SK-N-SH (cell line): ENCODE measurements at regions not wholly inside any gene's neighbourhood (a gene's known extent, or its start where the extent isn't known, plus 50 kb on each side); places are given as distances from the start of the nearest gene placed in this dataset.

Source experiments
- CTCF ChIA-PET: fragments of 300-600, 350-600 bp; formaldehyde crosslinking; extraction: SDS; loops from one replicate; lab custom pipeline; 2021; lab: Yijun Ruan, JAX
- POLR2A ChIA-PET: fragments of 350-600 bp; sonication (Branson Sonifier 250); formaldehyde crosslinking; extraction: SDS; loops from one replicate; lab custom pipeline; 2020; ENCODE audit warnings: antibody characterized with exemption, inconsistent platforms; lab: Yijun Ruan, JAX
- DNase-seq: peaks from one replicate; pipeline ENCODE4 v3.0.0; 2012
- H2AFZ ChIP-seq: fragments of 200-600 bp; sonication (generic); 2 replicates; pipeline ENCODE4 v1.8.1; 2016; ENCODE audit warnings: antibody characterized with exemption, mild to moderate bottlenecking, low read depth
- H3F3A ChIP-seq: fragments of 200-600 bp; sonication (generic); replicated peaks from 2 replicates; pipeline ENCODE3; 2016; ENCODE audit warnings: antibody characterized with exemption, mild to moderate bottlenecking; ENCODE audit not compliant: insufficient read depth
- H3K27ac ChIP-seq, 2 experiments: fragments of 200-500 bp in 1 of 2; fragments of 200-600 bp in 1 of 2; sonication (Bioruptor generic) in 1 of 2; sonication (generic), shearing (Covaris generic) in 1 of 2; 2 replicates each; pipeline versions ENCODE4 v1.5.1 to v1.6.1; 2014 to 2016; ENCODE audit warnings: low read depth in 2 of 2, inconsistent platforms in 1 of 2, low read length in 1 of 2, mild to moderate bottlenecking in 1 of 2, mixed read lengths in 1 of 2
- H3K27me3 ChIP-seq: fragments of 200-600 bp; sonication (generic), shearing (Covaris generic); 2 replicates; pipeline ENCODE4 v1.6.1; 2016; ENCODE audit warnings: mixed run types; ENCODE audit not compliant: insufficient read depth
- H3K36me3 ChIP-seq, 2 experiments: fragments of 200-500 bp in 1 of 2; fragments of 200-600 bp in 1 of 2; sonication (Bioruptor generic) in 1 of 2; sonication (generic) in 1 of 2; replicated peaks in 1 of 2; 2 replicates each; pipeline versions ENCODE3 to v1.5.1; 2014 to 2016; ENCODE audit warnings: low read length in 1 of 2, mild to moderate bottlenecking in 1 of 2; ENCODE audit not compliant: insufficient read depth in 2 of 2, control insufficient read depth in 1 of 2
- H3K4me1 ChIP-seq, 2 experiments: fragments of 200-500 bp in 1 of 2; fragments of 200-600 bp in 1 of 2; sonication (Bioruptor generic) in 1 of 2; sonication (generic), shearing (Covaris generic) in 1 of 2; 2 replicates each; pipeline versions ENCODE4 v1.5.1 to v1.6.1; 2014 to 2016; ENCODE audit warnings: low read depth in 1 of 2, low read length in 1 of 2, mixed run types in 1 of 2; ENCODE audit not compliant: insufficient read depth in 2 of 2, control insufficient read depth in 1 of 2
- H3K4me2 ChIP-seq: fragments of 200-600 bp; sonication (generic), shearing (Covaris generic); 2 replicates; pipeline ENCODE4 v1.6.1; 2017; ENCODE audit warnings: mixed run types
- H3K4me3 ChIP-seq, 2 experiments: fragments of 200-500 bp in 1 of 2; fragments of 200-600 bp in 1 of 2; sonication (Bioruptor generic) in 1 of 2; sonication (generic), shearing (Covaris generic) in 1 of 2; 2 replicates each; pipeline versions ENCODE4 v1.5.1 to v1.8.1; 2014 to 2016; ENCODE audit warnings: low read depth in 2 of 2, inconsistent platforms in 1 of 2, low read length in 1 of 2, mild to moderate bottlenecking in 1 of 2, mixed read lengths in 1 of 2, moderate library complexity in 1 of 2
- H3K79me2 ChIP-seq: fragments of 200-600 bp; sonication (generic); 2 replicates; pipeline ENCODE4 v1.8.1; 2017; ENCODE audit warnings: mild to moderate bottlenecking; ENCODE audit not compliant: insufficient read depth
- H3K9ac ChIP-seq: fragments of 200-600 bp; sonication (generic); 2 replicates; pipeline ENCODE4 v1.6.1; 2017; ENCODE audit warnings: mixed run types
- H3K9me2 ChIP-seq: fragments of 200-600 bp; sonication (generic); 2 replicates; pipeline ENCODE4 v1.6.1; 2017; ENCODE audit warnings: mixed run types
- H3K9me3 ChIP-seq: fragments of 200-600 bp; sonication (generic); 2 replicates; pipeline ENCODE4 v1.6.1; 2017; ENCODE audit warnings: mixed run types, mild to moderate bottlenecking, moderate library complexity
- H4K20me1 ChIP-seq: fragments of 200-600 bp; sonication (generic); 2 replicates; pipeline ENCODE4 v1.6.1; 2017; ENCODE audit warnings: mild to moderate bottlenecking, mixed run types; ENCODE audit not compliant: insufficient read depth
- CHD2 ChIP-seq: fragments of 150-350 bp; IDR thresholded peaks from 2 replicates; pipeline ENCODE4 v1.6.1; 2018; ENCODE audit warnings: low read length; ENCODE audit not compliant: partially characterized antibody
- CTCF ChIP-seq: fragments of 200-600 bp; sonication (generic); IDR thresholded peaks from 2 replicates; pipeline ENCODE4 v1.6.1; 2017; ENCODE audit warnings: antibody characterized with exemption, mild to moderate bottlenecking, moderate library complexity
- ELF1 ChIP-seq: IDR thresholded peaks from 2 replicates; pipeline ENCODE4 v1.4.0; 2012
- EP300 ChIP-seq, 2 experiments: IDR thresholded peaks; 2 replicates each; pipeline versions ENCODE4 v1.4.0 to v1.6.1; 2012; ENCODE audit warnings: borderline replicate concordance in 1 of 2, low read depth in 1 of 2, low read length in 1 of 2
- FOSL2 ChIP-seq: IDR thresholded peaks from 2 replicates; pipeline ENCODE4 v1.4.0; 2012; ENCODE audit warnings: low read depth, mild to moderate bottlenecking, moderate library complexity, borderline replicate concordance
- FOXM1 ChIP-seq: IDR thresholded peaks from 2 replicates; pipeline ENCODE4 v1.4.0; 2012; ENCODE audit warnings: low read depth, mild to moderate bottlenecking
- GABPA ChIP-seq: IDR thresholded peaks from 2 replicates; pipeline ENCODE4 v1.4.0; 2012; ENCODE audit warnings: low read depth, mild to moderate bottlenecking
- IRF3 ChIP-seq: fragments of 150-350 bp; IDR thresholded peaks from 2 replicates; pipeline ENCODE4 v1.6.1; 2016; ENCODE audit warnings: mild to moderate bottlenecking, low read depth, low read length
- JUND ChIP-seq: IDR thresholded peaks from 2 replicates; pipeline ENCODE4 v1.4.0; 2012
- MEF2A ChIP-seq: IDR thresholded peaks from 2 replicates; pipeline ENCODE4 v1.4.0; 2012; ENCODE audit warnings: low read depth, borderline replicate concordance
- MXI1 ChIP-seq: IDR thresholded peaks from 2 replicates; pipeline ENCODE4 v1.6.1; 2012; ENCODE audit warnings: mild to moderate bottlenecking, low read depth, low read length, improper control_type of control experiment
- NFIC ChIP-seq: IDR thresholded peaks from 2 replicates; pipeline ENCODE4 v1.4.0; 2012; ENCODE audit warnings: borderline replicate concordance
- PBX3 ChIP-seq: IDR thresholded peaks from 2 replicates; pipeline ENCODE4; 2012
- RFX5 ChIP-seq: IDR thresholded peaks from 2 replicates; pipeline ENCODE4 v1.6.1; 2012; ENCODE audit warnings: mild to moderate bottlenecking, improper control_type of control experiment, low read length
- SMC3 ChIP-seq: IDR thresholded peaks from 2 replicates; pipeline ENCODE4 v1.6.1; 2012; ENCODE audit warnings: low read depth, low read length, improper control_type of control experiment
- TAF1 ChIP-seq: IDR thresholded peaks from 2 replicates; pipeline ENCODE4 v1.6.1; 2012; ENCODE audit warnings: low read depth, mild to moderate bottlenecking, low read length, moderate library complexity, borderline replicate concordance
- TEAD4 ChIP-seq: IDR thresholded peaks from 2 replicates; pipeline ENCODE4 v1.4.0; 2012; ENCODE audit warnings: mild to moderate bottlenecking, borderline replicate concordance; ENCODE audit not compliant: insufficient read depth
- USF2 ChIP-seq: fragments of 150-350 bp; IDR thresholded peaks from 2 replicates; pipeline ENCODE4 v1.6.1; 2017; ENCODE audit warnings: antibody characterized with exemption, low read length, low read depth, borderline replicate concordance
- YY1 ChIP-seq: IDR thresholded peaks from 2 replicates; pipeline ENCODE4 v1.4.0; 2012; ENCODE audit warnings: low read depth, mild to moderate bottlenecking
- WGBS: methylation state at CpG from one replicate; pipeline ENCODE4 v1.1.6; 2017; ENCODE audit warnings: low lambda C conversion rate; 5-methylcytosine and 5-hydroxymethylcytosine counted together

GRCh38 chr12:28987538-28988324 lies 161.3 kb upstream of the FAR2 start:
- ChIA-PET POLR2A (interaction anchor here (0.6 kb wide), 1 partner anchor 12 kb away, joined by 3 read pairs; no protein-coding TSS in a partner anchor), CTCF (no interaction called here)
- H3K79me2 ChIP-seq, result no peaks in the 10 kb centered on the region
- no peaks in the 10 kb centered on the region for H4K20me1 ChIP-seq
- H3K27ac ChIP-seq, result no peak overlapping the region
- no peak overlapping the region for H3K4me2 ChIP-seq
- no peak for DNase-seq
- H3F3A ChIP-seq, result no peaks in the 10 kb centered on the region
- no peaks in the 10 kb centered on the region for H3K27me3 ChIP-seq
- no peaks in the 10 kb centered on the region for H3K9me2 ChIP-seq
- H3K9me3 ChIP-seq, result no peaks in the 10 kb centered on the region
- no peak overlapping the region for H3K4me3 ChIP-seq
- WGBS, result 59% methylated on average over 5 of the region's 5 CpGs
- no peaks in the 10 kb centered on the region for H3K4me1 ChIP-seq
- no peak overlapping the region for H2AFZ ChIP-seq
- TF ChIP-seq FOSL2 (no peak), MXI1 (no peak), NFIC (no peak), TAF1 (no peak), SMC3 (no peak), ELF1 (no peak), GABPA (no peak), CTCF (no peak), CHD2 (no peak), USF2 (no peak), PBX3 (no peak), YY1 (no peak), IRF3 (no peak), TEAD4 (no peak), RFX5 (no peak), JUND (no peak), EP300 (IDR thresholded peaks at IDR 0.05; ENCODE audit: borderline replicate concordance in 1 of 2, low read depth in 1 of 2, low read length in 1 of 2) (no peak), MEF2A (no peak), FOXM1 (no peak)
- H3K9ac ChIP-seq, result no peak overlapping the region
- H3K36me3 ChIP-seq, result no peaks in the 10 kb centered on the region
